Panc1 (cell line): ENCODE measurements at regions not wholly inside any gene's neighbourhood (a gene's known extent, or its start where the extent isn't known, plus 50 kb on each side); places are given as distances from the start of the nearest gene placed in this dataset.

ENCODE experiments used
- ATAC-seq: fragments of 200-7000 bp; cut with Tn5 transposase; 2 replicates; pipeline ENCODE4 v1.9.1; 2020; ENCODE audit warnings: mild to moderate bottlenecking, moderate library complexity
- BruUV-seq: library from RNA; stranded (reverse); fragments of 400-500 nt; replicated peaks from 2 replicates; lab custom pipeline; 2021; lab: Mats Ljungman, UMichigan
- CTCF ChIA-PET: fragments of 300-600 bp; sonication (Branson Sonifier 250); formaldehyde crosslinking; loops from one replicate; lab custom pipeline; 2022; ENCODE audit warnings: antibody characterized with exemption; lab: Charles Lee
- POLR2A ChIA-PET: fragments of 300-600 bp; sonication (Branson Sonifier 250); formaldehyde crosslinking; loops from one replicate; lab custom pipeline; 2022; ENCODE audit warnings: antibody characterized with exemption; lab: Charles Lee
- DNase-seq: peaks from one replicate; pipeline ENCODE4 v3.0.0-alpha.2; 2010; ENCODE audit warnings: low read depth, low spot score
- H3K27ac ChIP-seq: 2 replicates; pipeline ENCODE4 v1.5.1; 2011; ENCODE audit warnings: mild to moderate bottlenecking, low read length, inconsistent platforms
- H3K27me3 ChIP-seq: fragments of 200-500 bp; sonication (Bioruptor generic); 2 replicates; pipeline ENCODE4 v1.6.0; 2014; ENCODE audit warnings: low read length, inconsistent platforms; ENCODE audit not compliant: control insufficient read depth, insufficient read depth
- H3K36me3 ChIP-seq: fragments of 200-500 bp; sonication (Bioruptor generic); 2 replicates; pipeline ENCODE4 v1.5.1; 2014; ENCODE audit warnings: inconsistent platforms, mild to moderate bottlenecking, low read length, moderate library complexity; ENCODE audit not compliant: control insufficient read depth, insufficient read depth
- H3K4me1 ChIP-seq: 2 replicates; pipeline ENCODE4 v1.5.1; 2011; ENCODE audit warnings: inconsistent platforms, mild to moderate bottlenecking, low read length, moderate library complexity; ENCODE audit not compliant: control insufficient read depth, insufficient read depth
- H3K4me3 ChIP-seq, 2 experiments: 2 replicates each; pipeline ENCODE4 v1.5.1; 2011 to 2012; ENCODE audit warnings: low read depth in 2 of 2, low read length in 2 of 2, mild to moderate bottlenecking in 2 of 2, inconsistent platforms in 1 of 2, moderate library complexity in 1 of 2
- H3K9me3 ChIP-seq: fragments of 200-500 bp; sonication (Bioruptor generic); 2 replicates; pipeline ENCODE4 v1.5.1; 2014; ENCODE audit warnings: low read depth, mild to moderate bottlenecking, inconsistent platforms, low read length, moderate library complexity; ENCODE audit not compliant: control insufficient read depth, insufficient read depth
- POLR2AphosphoS5 ChIP-seq: IDR thresholded peaks from 2 replicates; pipeline ENCODE4 v1.6.1; 2012; ENCODE audit warnings: mild to moderate bottlenecking, low read depth, low read length, moderate library complexity
- SIN3A ChIP-seq: IDR thresholded peaks from 2 replicates; pipeline ENCODE4 v1.6.1; 2012; ENCODE audit warnings: low read depth, mild to moderate bottlenecking, low read length, moderate library complexity, borderline replicate concordance; ENCODE audit not compliant: insufficient read depth
- TCF7L2 ChIP-seq: IDR thresholded peaks from 2 replicates; pipeline ENCODE4 v1.6.1; 2011; ENCODE audit warnings: mild to moderate bottlenecking, low read depth, low read length, inconsistent platforms
- in situ Hi-C: cut with HindIII; loops from 2 replicates; pipeline ENCODE4 v1.10.0; 2016; ENCODE audit warnings: low sequenced_read_pairs, low pct_unique_long_range_greater_than_20kb
- intact Hi-C: fragments of 100-400 bp; cut with micrococcal nuclease; formaldehyde crosslinking; loops from one replicate; pipeline ENCODE4 v1.10.0; 2022; ENCODE audit not compliant: unreplicated experiment
- TF ChIP-seq, protein P1 (sequence below), 2 experiments: IDR thresholded peaks; 2 replicates each; pipeline ENCODE4 v1.6.1; 2011 to 2012; ENCODE audit warnings: low read depth in 2 of 2, control low read depth in 1 of 2, low read length in 1 of 2, mild to moderate bottlenecking in 1 of 2, moderate library complexity in 1 of 2; ENCODE audit not compliant: insufficient read depth in 1 of 2
- TF ChIP-seq, protein P2 (sequence below): fragments of 450-650 bp; IDR thresholded peaks from 2 replicates; pipeline ENCODE4 v1.5.1; 2017; ENCODE audit warnings: mild to moderate bottlenecking

DNA sequence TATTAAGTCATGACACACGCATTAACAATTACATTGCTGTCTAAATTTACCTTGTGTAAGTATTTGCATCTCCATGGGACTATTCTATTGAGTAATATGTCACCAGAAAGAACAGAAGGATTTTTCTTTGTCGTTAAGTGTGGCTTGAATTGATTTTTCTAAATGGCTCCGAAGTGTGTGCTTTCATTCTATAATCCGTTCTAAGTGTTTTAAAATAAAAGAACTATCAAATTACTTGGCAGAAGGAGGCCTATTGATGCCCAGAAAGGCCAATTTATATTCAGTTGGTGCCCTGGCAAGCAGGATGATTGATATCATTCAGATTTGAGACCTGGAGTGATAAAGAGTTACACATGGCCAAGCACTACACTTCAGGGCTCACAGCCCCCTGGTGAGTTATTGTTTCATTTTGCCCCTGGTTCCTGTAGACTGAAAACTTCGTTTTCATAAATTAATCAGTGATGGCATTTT is 538.9 kb upstream of the ANO5 start:
- Histone ChIP-seq H3K4me3 (no peak overlapping the region), H3K27me3 (no peaks in the 10 kb centered on the region), H3K4me1 (no peaks in the 10 kb centered on the region), H3K9me3 (no peaks in the 10 kb centered on the region), H3K27ac (no peak overlapping the region), H3K36me3 (no peaks in the 10 kb centered on the region)
- intact Hi-C loops (no loop called here), in situ Hi-C loops (no loop called here)
- no peak for DNase-seq
- no TSS peak for BruUV-seq
- TF ChIP-seq TCF7L2 = no peak
- TF ChIP-seq POLR2AphosphoS5 = no peak
- TF ChIP-seq SIN3A = no peak
- TF ChIP-seq, protein P1, sequence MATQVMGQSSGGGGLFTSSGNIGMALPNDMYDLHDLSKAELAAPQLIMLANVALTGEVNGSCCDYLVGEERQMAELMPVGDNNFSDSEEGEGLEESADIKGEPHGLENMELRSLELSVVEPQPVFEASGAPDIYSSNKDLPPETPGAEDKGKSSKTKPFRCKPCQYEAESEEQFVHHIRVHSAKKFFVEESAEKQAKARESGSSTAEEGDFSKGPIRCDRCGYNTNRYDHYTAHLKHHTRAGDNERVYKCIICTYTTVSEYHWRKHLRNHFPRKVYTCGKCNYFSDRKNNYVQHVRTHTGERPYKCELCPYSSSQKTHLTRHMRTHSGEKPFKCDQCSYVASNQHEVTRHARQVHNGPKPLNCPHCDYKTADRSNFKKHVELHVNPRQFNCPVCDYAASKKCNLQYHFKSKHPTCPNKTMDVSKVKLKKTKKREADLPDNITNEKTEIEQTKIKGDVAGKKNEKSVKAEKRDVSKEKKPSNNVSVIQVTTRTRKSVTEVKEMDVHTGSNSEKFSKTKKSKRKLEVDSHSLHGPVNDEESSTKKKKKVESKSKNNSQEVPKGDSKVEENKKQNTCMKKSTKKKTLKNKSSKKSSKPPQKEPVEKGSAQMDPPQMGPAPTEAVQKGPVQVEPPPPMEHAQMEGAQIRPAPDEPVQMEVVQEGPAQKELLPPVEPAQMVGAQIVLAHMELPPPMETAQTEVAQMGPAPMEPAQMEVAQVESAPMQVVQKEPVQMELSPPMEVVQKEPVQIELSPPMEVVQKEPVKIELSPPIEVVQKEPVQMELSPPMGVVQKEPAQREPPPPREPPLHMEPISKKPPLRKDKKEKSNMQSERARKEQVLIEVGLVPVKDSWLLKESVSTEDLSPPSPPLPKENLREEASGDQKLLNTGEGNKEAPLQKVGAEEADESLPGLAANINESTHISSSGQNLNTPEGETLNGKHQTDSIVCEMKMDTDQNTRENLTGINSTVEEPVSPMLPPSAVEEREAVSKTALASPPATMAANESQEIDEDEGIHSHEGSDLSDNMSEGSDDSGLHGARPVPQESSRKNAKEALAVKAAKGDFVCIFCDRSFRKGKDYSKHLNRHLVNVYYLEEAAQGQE (IDR thresholded peaks at IDR 0.05; ENCODE audit: insufficient read depth in 1 of 2, low read depth in 2 of 2, low read length in 1 of 2) = no peak
- TF ChIP-seq, protein P2, sequence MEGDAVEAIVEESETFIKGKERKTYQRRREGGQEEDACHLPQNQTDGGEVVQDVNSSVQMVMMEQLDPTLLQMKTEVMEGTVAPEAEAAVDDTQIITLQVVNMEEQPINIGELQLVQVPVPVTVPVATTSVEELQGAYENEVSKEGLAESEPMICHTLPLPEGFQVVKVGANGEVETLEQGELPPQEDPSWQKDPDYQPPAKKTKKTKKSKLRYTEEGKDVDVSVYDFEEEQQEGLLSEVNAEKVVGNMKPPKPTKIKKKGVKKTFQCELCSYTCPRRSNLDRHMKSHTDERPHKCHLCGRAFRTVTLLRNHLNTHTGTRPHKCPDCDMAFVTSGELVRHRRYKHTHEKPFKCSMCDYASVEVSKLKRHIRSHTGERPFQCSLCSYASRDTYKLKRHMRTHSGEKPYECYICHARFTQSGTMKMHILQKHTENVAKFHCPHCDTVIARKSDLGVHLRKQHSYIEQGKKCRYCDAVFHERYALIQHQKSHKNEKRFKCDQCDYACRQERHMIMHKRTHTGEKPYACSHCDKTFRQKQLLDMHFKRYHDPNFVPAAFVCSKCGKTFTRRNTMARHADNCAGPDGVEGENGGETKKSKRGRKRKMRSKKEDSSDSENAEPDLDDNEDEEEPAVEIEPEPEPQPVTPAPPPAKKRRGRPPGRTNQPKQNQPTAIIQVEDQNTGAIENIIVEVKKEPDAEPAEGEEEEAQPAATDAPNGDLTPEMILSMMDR = no peak
- ChIA-PET POLR2A (no interaction called here), CTCF (no interaction called here)
- ATAC-seq = no peak

DNA sequence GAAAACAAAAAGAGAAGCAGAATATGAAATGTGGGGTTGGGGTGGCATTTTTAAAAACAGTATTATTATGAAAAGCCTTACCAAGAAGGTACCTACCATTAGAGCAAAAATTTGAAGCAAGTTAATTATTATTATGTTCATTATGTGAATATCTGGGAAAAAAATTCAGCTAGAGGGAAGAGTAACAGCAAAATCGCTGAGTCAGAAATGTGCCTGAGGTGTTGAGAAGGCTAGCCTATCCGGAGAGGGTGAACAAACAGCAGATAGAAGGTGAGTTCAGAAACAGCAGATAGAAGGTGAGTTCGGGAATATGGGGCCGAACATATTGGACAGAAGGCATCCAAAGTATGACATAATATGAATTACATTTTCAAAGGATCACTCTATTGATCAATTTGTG is 536.8 kb upstream of the ANO5 start:
- Histone ChIP-seq H3K27me3 (no peaks in the 10 kb centered on the region), H3K4me1 (no peaks in the 10 kb centered on the region), H3K9me3 (no peaks in the 10 kb centered on the region), H3K27ac (no peak overlapping the region), H3K36me3 (no peaks in the 10 kb centered on the region), H3K4me3 (no peak overlapping the region)
- ATAC-seq (no peak), DNase-seq (no peak)
- BruUV-seq = no TSS peak
- ChIA-PET CTCF (no interaction called here), POLR2A (no interaction called here)
- in situ Hi-C loops (no loop called here), intact Hi-C loops (no loop called here)
- TF ChIP-seq, protein P2 = no peak
- TF ChIP-seq TCF7L2 (no peak), SIN3A (no peak), POLR2AphosphoS5 (no peak)
- TF ChIP-seq, protein P1 (IDR thresholded peaks at IDR 0.05; ENCODE audit: insufficient read depth in 1 of 2, low read depth in 2 of 2, low read length in 1 of 2) = no peak
